IMR-90 (cell line): ENCODE measurements at regions not wholly inside any gene's neighbourhood (a gene's known extent, or its start where the extent isn't known, plus 50 kb on each side); places are given as distances from the start of the nearest gene placed in this dataset.

Experiments
- ATAC-seq: fragments of 200-7000 bp; cut with Tn5 transposase; 2 replicates; pipeline ENCODE4 v1.9.1; 2020; ENCODE audit warnings: low read depth, mild to moderate bottlenecking, moderate library complexity
- BruUV-seq: library from RNA; stranded (reverse); fragments of 400-500 nt; replicated peaks from 2 replicates; lab custom pipeline; 2021; lab: Mats Ljungman, UMichigan
- CTCF ChIA-PET: fragments of 300-600 bp; formaldehyde crosslinking; extraction: SDS; loops from one replicate; lab custom pipeline; 2021; ENCODE audit warnings: antibody characterized with exemption; lab: Yijun Ruan, JAX
- POLR2A ChIA-PET: fragments of 300-600 bp; sonication (Branson Sonifier 250); formaldehyde crosslinking; loops from one replicate; lab custom pipeline; 2022; ENCODE audit warnings: antibody characterized with exemption; ENCODE audit not compliant: unreplicated experiment; lab: Charles Lee
- DNase-seq: peaks from one replicate; pipeline ENCODE4 v3.0.0; 2013
- H2AFZ ChIP-seq: replicated peaks from 2 replicates; pipeline ENCODE3; 2013; ENCODE audit warnings: low read length, mild to moderate bottlenecking; ENCODE audit not compliant: poor library complexity
- H2AK5ac ChIP-seq: 2 replicates; pipeline ENCODE4 v1.6.1; 2013; ENCODE audit warnings: low read depth, low read length, inconsistent platforms
- H2AK9ac ChIP-seq: replicated peaks from 2 replicates; pipeline ENCODE3; 2013; ENCODE audit warnings: mild to moderate bottlenecking, low read depth, low read length, moderate library complexity; ENCODE audit not compliant: poor library complexity
- H2BK120ac ChIP-seq: 2 replicates; pipeline ENCODE4 v1.6.1; 2013; ENCODE audit warnings: low read depth, low read length, inconsistent platforms
- H2BK15ac ChIP-seq: 3 replicates; pipeline ENCODE4 v1.6.1; 2013; ENCODE audit warnings: low read depth, low read length, inconsistent platforms
- H2BK20ac ChIP-seq: 2 replicates; pipeline ENCODE4 v1.6.1; 2013; ENCODE audit warnings: low read depth, mild to moderate bottlenecking, inconsistent platforms, low read length, moderate library complexity
- H2BK5ac ChIP-seq: 2 replicates; pipeline ENCODE4 v1.6.1; 2013; ENCODE audit warnings: mild to moderate bottlenecking, low read depth, low read length, inconsistent platforms; ENCODE audit not compliant: poor library complexity, severe bottlenecking
- H3K14ac ChIP-seq: replicated peaks from 2 replicates; pipeline ENCODE4 v1.6.1; 2013; ENCODE audit warnings: low read depth, low read length, inconsistent platforms
- H3K18ac ChIP-seq: 2 replicates; pipeline ENCODE4 v1.6.1; 2013; ENCODE audit warnings: low read depth, low read length, control low read depth
- H3K23ac ChIP-seq: 2 replicates; pipeline ENCODE4 v1.6.1; 2013; ENCODE audit warnings: low read depth, low read length, inconsistent platforms
- H3K27ac ChIP-seq: 2 replicates; pipeline ENCODE4 v1.5.1; 2013; ENCODE audit warnings: mild to moderate bottlenecking, control low read depth, low read length; ENCODE audit not compliant: insufficient read depth
- H3K27me3 ChIP-seq: 2 replicates; pipeline ENCODE4 v1.6.1; 2013; ENCODE audit warnings: low read length; ENCODE audit not compliant: control insufficient read depth, insufficient read depth
- H3K36me3 ChIP-seq: 2 replicates; pipeline ENCODE4 v1.6.1; 2013; ENCODE audit warnings: low read length, mixed read lengths; ENCODE audit not compliant: control insufficient read depth, insufficient read depth
- H3K4ac ChIP-seq: 2 replicates; pipeline ENCODE4 v1.6.1; 2013; ENCODE audit warnings: low read depth, low read length, inconsistent platforms
- H3K4me1 ChIP-seq: 2 replicates; pipeline ENCODE4 v1.6.1; 2013; ENCODE audit warnings: low read length, mixed read lengths; ENCODE audit not compliant: control insufficient read depth, insufficient read depth
- H3K4me2 ChIP-seq: 2 replicates; pipeline ENCODE4 v1.6.1; 2013; ENCODE audit warnings: low read depth, mild to moderate bottlenecking, control low read depth, low read length, moderate library complexity
- H3K4me3 ChIP-seq: 2 replicates; pipeline ENCODE4 v1.5.1; 2013; ENCODE audit warnings: low read depth, mild to moderate bottlenecking, control low read depth, low read length, moderate library complexity; ENCODE audit not compliant: insufficient read depth
- H3K56ac ChIP-seq: 2 replicates; pipeline ENCODE4 v1.6.1; 2013; ENCODE audit warnings: low read length, inconsistent platforms; ENCODE audit not compliant: insufficient read depth; ENCODE audit errors: extremely low read depth
- H3K79me1 ChIP-seq, 2 experiments: 2 replicates each; pipeline ENCODE4 v1.6.1; 2013; ENCODE audit warnings: low read length in 2 of 2, inconsistent platforms in 1 of 2, low read depth in 1 of 2
- H3K9ac ChIP-seq: 2 replicates; pipeline ENCODE4 v1.6.1; 2013; ENCODE audit warnings: low read depth, low read length, control low read depth
- H3K9me1 ChIP-seq: 2 replicates; pipeline ENCODE4 v1.6.1; 2013; ENCODE audit warnings: low read length, inconsistent platforms; ENCODE audit not compliant: insufficient read depth
- H3K9me3 ChIP-seq: 2 replicates; pipeline ENCODE4 v1.6.1; 2013; ENCODE audit warnings: low read length; ENCODE audit not compliant: control insufficient read depth, insufficient read depth
- H4K20me1 ChIP-seq: 2 replicates; pipeline ENCODE4 v1.6.1; 2013; ENCODE audit warnings: low read length, inconsistent platforms; ENCODE audit not compliant: insufficient read depth
- H4K5ac ChIP-seq: 2 replicates; pipeline ENCODE4 v1.6.1; 2013; ENCODE audit warnings: mild to moderate bottlenecking, low read depth, low read length, control low read depth
- H4K8ac ChIP-seq, 2 experiments: 2 replicates each; pipeline ENCODE4 v1.6.1; 2013; ENCODE audit warnings: low read depth in 2 of 2, low read length in 2 of 2, control low read depth in 1 of 2, inconsistent platforms in 1 of 2
- H4K91ac ChIP-seq: 2 replicates; pipeline ENCODE4 v1.6.1; 2013; ENCODE audit warnings: low read depth, low read length, inconsistent platforms; ENCODE audit not compliant: insufficient read depth
- BHLHE40 ChIP-seq: fragments of 150-350 bp; IDR thresholded peaks from 2 replicates; pipeline ENCODE4 v1.6.1; 2016; ENCODE audit warnings: mild to moderate bottlenecking, low read depth, low read length
- MAZ ChIP-seq: IDR thresholded peaks from 2 replicates; pipeline ENCODE4 v1.6.1; 2012; ENCODE audit warnings: low read depth, mild to moderate bottlenecking, low read length, improper control_type of control experiment, moderate library complexity, borderline replicate concordance
- MXI1 ChIP-seq: IDR thresholded peaks from 2 replicates; pipeline ENCODE4 v1.6.1; 2012; ENCODE audit warnings: low read depth, mild to moderate bottlenecking, low read length, moderate library complexity, borderline replicate concordance
- WGBS, 2 experiments: methylation state at CpG; one replicate each; pipeline versions ENCODE4 v1.1.5 to v1.1.7; 2013; ENCODE audit warnings: missing lambda C conversion rate in 2 of 2; ENCODE audit not compliant: insufficient read length in 1 of 2; ENCODE audit errors: extremely low coverage in 2 of 2; 5-methylcytosine and 5-hydroxymethylcytosine counted together
- dilution Hi-C: fragments of 300-500 bp; cut with HindIII; formaldehyde crosslinking; loops from one replicate; pipeline ENCODE4 v1.14.3; 2018; ENCODE audit warnings: low sequenced_read_pairs; ENCODE audit not compliant: unreplicated experiment
- in situ Hi-C: fragments of 300-500 bp; cut with MboI; formaldehyde crosslinking; loops from 3 replicates; pipeline ENCODE4 v1.14.3; 2019; ENCODE audit warnings: low sequenced_read_pairs, inconsistent platforms, mixed read lengths
- intact Hi-C: fragments of 100-400 bp; cut with micrococcal nuclease; formaldehyde crosslinking; loops from 2 replicates; pipeline ENCODE4 v1.10.0; 2022

DNA sequence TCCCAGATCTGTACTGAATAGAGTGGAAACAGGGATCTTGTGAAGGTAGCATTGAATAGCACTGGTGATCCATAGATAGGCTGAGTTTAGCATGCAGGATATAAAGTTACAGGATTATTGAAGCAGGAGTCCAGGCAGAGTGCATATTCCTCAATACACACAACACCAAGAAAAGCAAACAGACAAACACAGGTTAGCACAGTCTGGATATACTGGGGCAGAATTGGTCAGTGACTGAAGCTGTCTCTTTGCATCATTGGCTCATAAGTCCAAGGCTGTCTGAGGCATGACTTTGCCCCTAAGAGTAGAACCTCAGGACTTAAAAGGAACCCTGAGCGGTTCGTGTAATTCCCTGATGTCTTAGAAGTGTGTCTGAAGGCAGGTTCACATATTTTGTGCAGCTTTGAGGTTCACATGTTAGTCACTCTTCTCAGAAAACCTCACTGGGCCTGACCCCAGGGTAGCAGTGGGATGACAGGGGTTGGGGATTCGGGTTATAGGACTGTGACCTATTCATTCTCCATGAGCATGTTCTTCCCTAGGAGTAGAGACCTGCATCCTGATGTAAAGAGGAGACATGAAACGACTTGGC lies 134.6 kb downstream of the AASDH start:
- H2BK20ac ChIP-seq, result no peak overlapping the region

More for the DNA sequence above, 134.6 kb downstream of the AASDH start:
- no peaks in the 10 kb centered on the region for H3K9me3 ChIP-seq
- TF ChIP-seq MXI1, result no peak
- TF ChIP-seq BHLHE40, result no peak
- TF ChIP-seq MAZ, result no peak
- no CpG with 5 or more reads among the region's 4 CpGs for WGBS, 2 experiments
- H3K4me2 ChIP-seq, result no peak overlapping the region
- H3K27me3 ChIP-seq, result no peaks in the 10 kb centered on the region
- H4K8ac ChIP-seq, result no peak overlapping the region
- no peak overlapping the region for H3K9ac ChIP-seq
- H4K5ac ChIP-seq, result no peak overlapping the region
- no peak overlapping the region for H4K91ac ChIP-seq
- H3K9me1 ChIP-seq, result no peaks in the 10 kb centered on the region
- H2AFZ ChIP-seq, result no peak overlapping the region
- no peaks in the 10 kb centered on the region for H3K36me3 ChIP-seq
- H3K27ac ChIP-seq, result no peak overlapping the region
- intact Hi-C loops (no loop called here), dilution Hi-C loops (no loop called here), in situ Hi-C loops (no loop called here)
- H2AK9ac ChIP-seq, result no peak overlapping the region
- H3K4me1 ChIP-seq, result no peaks in the 10 kb centered on the region
- no peak overlapping the region for H3K4ac ChIP-seq
- H2BK120ac ChIP-seq, result no peak overlapping the region
- BruUV-seq, result no TSS peak
- DNase-seq, result no peak
- no peaks in the 10 kb centered on the region for H4K20me1 ChIP-seq
- H3K79me1 ChIP-seq, result no peaks in the 10 kb centered on the region
- H2BK5ac ChIP-seq, result no peak overlapping the region
- ChIA-PET POLR2A (no interaction called here), CTCF (no interaction called here)
- no peak overlapping the region for H3K23ac ChIP-seq
- H2AK5ac ChIP-seq, result no peak overlapping the region
- H2BK15ac ChIP-seq, result no peak overlapping the region
- no peak overlapping the region for H3K18ac ChIP-seq
- no peak for ATAC-seq
- no peak overlapping the region for H3K56ac ChIP-seq
- no peak overlapping the region for H3K4me3 ChIP-seq
- no peak overlapping the region for H3K14ac ChIP-seq
